ENCODE measurements at regions not wholly inside any gene's neighbourhood (a gene's known extent, or its start where the extent isn't known, plus 50 kb on each side); places are given as distances from the start of the nearest gene placed in this dataset.
"Not testable (repeated sequence)": the region's sequence is repeated elsewhere in the genome, so short reads cannot be mapped to it uniquely, and the experiment has no call there.

DNA sequence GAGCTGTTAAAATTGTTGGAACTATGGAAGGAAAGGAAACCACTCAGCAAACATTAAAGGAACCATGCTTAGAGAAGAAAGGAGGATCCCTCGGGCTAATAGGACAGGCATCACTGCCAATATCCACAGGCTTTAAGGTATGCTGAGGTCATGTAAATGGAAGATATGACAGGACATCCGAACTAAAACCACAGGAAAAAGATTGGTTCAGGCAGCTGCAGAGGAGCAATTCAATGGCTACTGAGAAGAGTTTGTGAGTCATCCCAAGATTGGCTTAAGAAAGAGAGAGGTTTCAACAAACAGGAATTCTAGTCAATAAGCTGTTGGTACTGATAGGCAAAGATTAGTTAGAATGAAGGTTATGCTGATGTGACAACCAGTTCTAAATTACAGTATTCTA is 106.4 kb upstream of the FAM241A start:
- FAIRE-seq (no peak), DNase-seq (no peak)
- TF ChIP-seq CTCF (IDR thresholded peaks at IDR 0.05; ENCODE audit: borderline replicate concordance, extremely low read depth, insufficient read depth), result no peak
- no peaks in the 10 kb centered on the region for H3K27me3 ChIP-seq (ENCODE audit: control insufficient read depth, insufficient read depth, low read length)
- H3K36me3 ChIP-seq (ENCODE audit: control insufficient read depth in 2 of 3, insufficient read depth in 3 of 3, low read length in 3 of 3), result no peaks in the 10 kb centered on the region
- intact Hi-C loops (cut with DNase I), result no loop called here
- no peaks in the 10 kb centered on the region for H3K9me3 ChIP-seq (ENCODE audit: control insufficient read depth in 2 of 3, insufficient read depth in 1 of 3, low read length in 3 of 3)
- H3K4me3 ChIP-seq (ENCODE audit: low read length in 3 of 3), result no peak overlapping the region
- H3K27ac ChIP-seq (ENCODE audit: low read depth in 2 of 2, low read length in 2 of 2), result no peak overlapping the region
- no peak overlapping the region for H3K9ac ChIP-seq (ENCODE audit: low read length in 3 of 3)
- no peaks in the 10 kb centered on the region for H3K4me1 ChIP-seq (ENCODE audit: control insufficient read depth in 2 of 3, insufficient read depth in 2 of 3, low read depth in 1 of 3, low read length in 3 of 3)

- H3K4me1 ChIP-seq (ENCODE audit: control insufficient read depth in 2 of 3, insufficient read depth in 2 of 3, low read depth in 1 of 3, low read length in 3 of 3); FAIRE-seq; H3K4me3 ChIP-seq (ENCODE audit: low read length in 3 of 3); H3K36me3 ChIP-seq (ENCODE audit: control insufficient read depth in 2 of 3, insufficient read depth in 3 of 3, low read length in 3 of 3); H3K9me3 ChIP-seq (ENCODE audit: control insufficient read depth in 2 of 3, insufficient read depth in 1 of 3, low read length in 3 of 3); H3K9ac ChIP-seq (ENCODE audit: low read length in 3 of 3); intact Hi-C loops (cut with DNase I); DNase-seq; H3K27ac ChIP-seq (ENCODE audit: low read depth in 2 of 2, low read length in 2 of 2); H3K27me3 ChIP-seq (ENCODE audit: control insufficient read depth, insufficient read depth, low read length): not testable (repeated sequence)
Observed at GRCh38 chr4:112049119-112049518, 96.1 kb upstream of the FAM241A start.

DNA sequence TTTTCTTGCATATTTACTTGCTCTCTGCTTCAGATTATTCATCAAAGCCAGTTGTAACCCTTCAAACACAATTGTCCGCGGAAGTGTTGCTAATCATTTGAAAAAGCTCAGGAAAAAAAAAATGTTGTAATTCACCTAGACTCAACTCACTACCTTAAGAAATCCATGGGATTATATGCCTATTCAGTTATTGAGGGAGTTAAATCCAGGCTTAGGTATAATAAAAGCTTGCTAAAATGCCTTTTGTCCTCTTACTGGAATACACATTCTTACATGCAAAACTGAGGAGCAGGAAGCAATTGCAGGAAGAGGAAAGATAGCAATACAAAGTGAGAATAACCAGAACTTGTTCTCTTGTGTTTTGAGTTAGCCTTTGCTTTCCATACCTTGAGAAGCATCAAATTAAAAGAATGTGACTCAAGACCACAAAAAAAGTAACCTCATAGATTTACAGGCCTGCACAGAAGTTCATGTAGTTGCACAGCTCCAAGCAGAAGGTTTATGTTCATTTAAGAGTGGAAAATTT is 91.4 kb upstream of the FAM241A start:
- H3K36me3 ChIP-seq (ENCODE audit: control insufficient read depth in 2 of 3, insufficient read depth in 3 of 3, low read length in 3 of 3), result no peaks in the 10 kb centered on the region
- TF ChIP-seq CTCF (IDR thresholded peaks at IDR 0.05; ENCODE audit: borderline replicate concordance, extremely low read depth, insufficient read depth), result no peak
- no peak overlapping the region for H3K4me3 ChIP-seq (ENCODE audit: low read length in 3 of 3)
- H3K4me1 ChIP-seq (ENCODE audit: control insufficient read depth in 2 of 3, insufficient read depth in 2 of 3, low read depth in 1 of 3, low read length in 3 of 3), result no peaks in the 10 kb centered on the region
- no peak overlapping the region for H3K9ac ChIP-seq (ENCODE audit: low read length in 3 of 3)
- H3K27ac ChIP-seq (ENCODE audit: low read depth in 2 of 2, low read length in 2 of 2), result no peak overlapping the region
- no peak for DNase-seq
- H3K27me3 ChIP-seq (ENCODE audit: control insufficient read depth, insufficient read depth, low read length), result no peaks in the 10 kb centered on the region
- intact Hi-C loops (cut with DNase I), result no loop called here
- H3K9me3 ChIP-seq (ENCODE audit: control insufficient read depth in 2 of 3, insufficient read depth in 1 of 3, low read length in 3 of 3), result no peaks in the 10 kb centered on the region
- FAIRE-seq, result no peak

DNA sequence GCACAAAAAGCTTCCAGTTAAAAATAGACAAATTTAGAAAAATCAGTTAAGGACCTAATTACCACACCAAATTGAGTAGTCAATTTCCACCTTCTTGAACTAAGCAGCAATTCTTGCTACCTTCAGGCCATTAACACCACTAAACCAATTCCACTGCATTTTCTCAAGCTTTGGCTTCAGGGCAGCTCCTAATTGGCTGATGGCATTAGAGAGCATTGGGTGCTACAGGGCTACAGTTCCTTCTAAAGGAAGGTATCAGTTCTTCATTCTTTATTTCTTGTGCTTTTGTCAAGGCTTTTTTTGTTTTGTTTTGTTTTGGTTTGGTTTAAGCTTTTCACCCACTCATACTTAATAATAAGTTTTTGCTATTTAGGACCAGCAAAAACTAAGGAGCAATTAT is 90.2 kb upstream of the FAM241A start:
- no peaks in the 10 kb centered on the region for H3K36me3 ChIP-seq (ENCODE audit: control insufficient read depth in 2 of 3, insufficient read depth in 3 of 3, low read length in 3 of 3)
- FAIRE-seq, result no peak
- intact Hi-C loops (cut with DNase I), result no loop called here

More for the DNA sequence above, 90.2 kb upstream of the FAM241A start:
- Histone ChIP-seq H3K9ac (ENCODE audit: low read length in 3 of 3) (no peak overlapping the region), H3K4me1 (ENCODE audit: control insufficient read depth in 2 of 3, insufficient read depth in 2 of 3, low read depth in 1 of 3, low read length in 3 of 3) (no peaks in the 10 kb centered on the region), H3K4me3 (ENCODE audit: low read length in 3 of 3) (no peak overlapping the region), H3K27ac (ENCODE audit: low read depth in 2 of 2, low read length in 2 of 2) (no peak overlapping the region), H3K27me3 (ENCODE audit: control insufficient read depth, insufficient read depth, low read length) (no peaks in the 10 kb centered on the region), H3K9me3 (ENCODE audit: control insufficient read depth in 2 of 3, insufficient read depth in 1 of 3, low read length in 3 of 3) (no peaks in the 10 kb centered on the region)
- DNase-seq, result no peak
- no peak for TF ChIP-seq CTCF (IDR thresholded peaks at IDR 0.05; ENCODE audit: borderline replicate concordance, extremely low read depth, insufficient read depth)
